BJ (cell line): ENCODE measurements at regions not wholly inside any gene's neighbourhood (a gene's known extent, or its start where the extent isn't known, plus 50 kb on each side); places are given as distances from the start of the nearest gene placed in this dataset.

ENCODE experiments used
- CTCF ChIA-PET: fragments of 350-600 bp; formaldehyde crosslinking; extraction: SDS; loops from one replicate; lab custom pipeline; 2021; ENCODE audit warnings: antibody characterized with exemption, inconsistent platforms; lab: Yijun Ruan, JAX
- POLR2A ChIA-PET: fragments of 300-600 bp; sonication (Branson Sonifier 250); formaldehyde crosslinking; extraction: SDS; loops from one replicate; lab custom pipeline; 2021; ENCODE audit warnings: antibody characterized with exemption; lab: Charles Lee
- DNase-seq: peaks from one replicate; pipeline ENCODE4 v3.0.0-alpha.2; 2011; ENCODE audit warnings: low read depth
- H3K27me3 ChIP-seq: 2 replicates; pipeline ENCODE4 v1.6.0; 2011; ENCODE audit warnings: low read length; ENCODE audit not compliant: control insufficient read depth, insufficient read depth
- H3K36me3 ChIP-seq: 2 replicates; pipeline ENCODE4 v1.5.1; 2011; ENCODE audit warnings: low read length; ENCODE audit not compliant: control insufficient read depth, insufficient read depth
- H3K4me3 ChIP-seq: 2 replicates; pipeline ENCODE4 v1.5.1; 2011; ENCODE audit warnings: low read depth, mild to moderate bottlenecking, control low read depth, low read length
- CTCF ChIP-seq: IDR thresholded peaks from 2 replicates; pipeline ENCODE4 v1.5.1; 2011; ENCODE audit warnings: low read depth, mild to moderate bottlenecking, control low read depth, inconsistent platforms, low read length, moderate library complexity; ENCODE audit not compliant: insufficient read depth

- ChIA-PET POLR2A (interaction anchor here (1.0 kb wide), 1 partner anchor 84 kb away, joined by 9 read pairs; no protein-coding TSS in a partner anchor), CTCF (interaction anchor here (1.1 to 2.4 kb wide), 4 partner anchors 13 to 206 kb away, joined by 3 to 8 read pairs (median 4); no protein-coding TSS in a partner anchor)
- TF ChIP-seq CTCF = no peak
- Histone ChIP-seq H3K36me3 (no peaks in the 10 kb centered on the region), H3K4me3 (peak overlapping the region; percentile 32), H3K27me3 (peaks cover 5% of the 10 kb centered on the region)
- DNase-seq = peak; percentile 73
Observed at GRCh38 chr13:110799246-110800236, 86.0 kb downstream of the ING1 start.

GRCh38 chr13:110801044-110801443 is 87.5 kb downstream of the ING1 start:
- ChIA-PET POLR2A (no interaction called here), CTCF (interaction anchor here (1.0 to 1.1 kb wide), 2 partner anchors 18 to 208 kb away, joined by 4 to 5 read pairs; no protein-coding TSS in a partner anchor)
- TF ChIP-seq CTCF = no peak
- Histone ChIP-seq H3K4me3 (no peak overlapping the region), H3K27me3 (peaks cover 4% of the 10 kb centered on the region), H3K36me3 (no peaks in the 10 kb centered on the region)
- no peak for DNase-seq

- POLR2A ChIA-PET = no interaction called here
- DNase-seq = no peak
- CTCF ChIA-PET = interaction anchor here (0.6 kb wide), 1 partner anchor 10 kb away, joined by 4 read pairs; no protein-coding TSS in a partner anchor
- H3K27me3 ChIP-seq = peaks cover 7% of the 10 kb centered on the region
- no peak for TF ChIP-seq CTCF
- no peaks in the 10 kb centered on the region for H3K36me3 ChIP-seq
- no peak overlapping the region for H3K4me3 ChIP-seq
Observed at GRCh38 chr13:110802260-110802659, 88.8 kb downstream of the ING1 start.

- no peak for DNase-seq
- Histone ChIP-seq H3K27me3 (peaks cover 16% of the 10 kb centered on the region), H3K4me3 (no peak overlapping the region), H3K36me3 (no peaks in the 10 kb centered on the region)
- TF ChIP-seq CTCF = no peak
- ChIA-PET CTCF (interaction anchor here (0.9 kb wide), 1 partner anchor 12 kb away, joined by 5 read pairs; no protein-coding TSS in a partner anchor), POLR2A (no interaction called here)
Observed at GRCh38 chr13:110806636-110807035, 93.1 kb downstream of the ING1 start.

GRCh38 chr13:110807546-110807945 is 94.0 kb downstream of the ING1 start:
- ChIA-PET CTCF (interaction anchor here (0.9 to 1.7 kb wide), 2 partner anchors 11 to 13 kb away, joined by 5 to 6 read pairs; no protein-coding TSS in a partner anchor), POLR2A (no interaction called here)
- DNase-seq = no peak
- no peak for TF ChIP-seq CTCF
- H3K27me3 ChIP-seq = peaks cover 16% of the 10 kb centered on the region
- H3K4me3 ChIP-seq = no peak overlapping the region
- no peaks in the 10 kb centered on the region for H3K36me3 ChIP-seq
